ENCODE measurements at regions not wholly inside any gene's neighbourhood (a gene's known extent, or its start where the extent isn't known, plus 50 kb on each side); places are given as distances from the start of the nearest gene placed in this dataset.
A peak's percentile ranks its signal among the peaks of the same experiment; 100 is the strongest.

- no peak overlapping the region for H4K8ac ChIP-seq (replicated peaks; ENCODE audit: insufficient read length, low read depth, low read length)
- no peak overlapping the region for H2AFZ ChIP-seq (ENCODE audit: low read length)
Measured at GRCh38 chr10:33660329-33660728, 325.9 kb upstream of the NRP1 start.

More at GRCh38 chr10:33660329-33660728, 325.9 kb upstream of the NRP1 start:
- Mint-ChIP-seq H3K27ac (peak overlapping the region in 1 of 3 experiments; percentile 53; a peak in 3 of 7 replicates), H3K4me3 (no peak overlapping the region), H3K9me3 (peaks cover 5 to 10% of the 10 kb centered on the region in 2 experiments; a peak in 4 of 5 replicates), H3K36me3 (ENCODE audit: insufficient read depth in 1 of 3, low read depth in 3 of 3) (peaks cover 0 to 8% (median 4%) of the 10 kb centered on the region in 3 experiments; a peak in 4 of 7 replicates), H3K27me3 (ENCODE audit: low read depth) (peaks cover 4% of the 10 kb centered on the region), H3K4me1 (peaks cover 31 to 33% of the 10 kb centered on the region in 2 experiments)
- DNase-seq, result peak; percentile 32
- no peaks in the 10 kb centered on the region for H4K20me1 ChIP-seq (ENCODE audit: control insufficient read depth, insufficient read depth, insufficient read length)
- H2AK5ac ChIP-seq (ENCODE audit: insufficient read length, low read length), result no peak overlapping the region
- no peak overlapping the region for H3T11ph ChIP-seq (ENCODE audit: low read length)
- H3K4me1 ChIP-seq (ENCODE audit: insufficient read depth, low read length), result peaks cover 4% of the 10 kb centered on the region
- H3K56ac ChIP-seq (ENCODE audit: insufficient read length, low read depth, low read length), result no peak overlapping the region
- H2BK12ac ChIP-seq (ENCODE audit: insufficient read length, low read depth, low read length), result no peak overlapping the region
- H3K79me2 ChIP-seq (ENCODE audit: insufficient read depth, low read length), result no peaks in the 10 kb centered on the region
- H4K5ac ChIP-seq (ENCODE audit: insufficient read length, low read depth, low read length), result no peak overlapping the region
- H3K9ac ChIP-seq (ENCODE audit: extremely low read depth, insufficient read length, low read length), result no peak overlapping the region
- no peak overlapping the region for H2BK15ac ChIP-seq (ENCODE audit: low read depth, low read length)
- H3K27ac ChIP-seq (ENCODE audit: insufficient read length, low read depth, low read length), result no peak overlapping the region
- no peak overlapping the region for H2BK20ac ChIP-seq (ENCODE audit: low read depth, low read length, poor library complexity, severe bottlenecking)
- H3K18ac ChIP-seq (ENCODE audit: insufficient read length, low read depth, low read length), result no peak overlapping the region
- H3K4ac ChIP-seq (ENCODE audit: low read depth, low read length), result no peak overlapping the region
- H3K23me2 ChIP-seq (ENCODE audit: insufficient read length, low read depth, low read length, poor library complexity, severe bottlenecking), result no peaks in the 10 kb centered on the region
- no peak overlapping the region for H2BK5ac ChIP-seq (ENCODE audit: insufficient read length, low read length)
- H3K9me3 ChIP-seq (ENCODE audit: control insufficient read depth, low read depth, low read length), result no peaks in the 10 kb centered on the region
- no peak overlapping the region for H3K14ac ChIP-seq (ENCODE audit: insufficient read depth, low read length)
- no peak overlapping the region for H2BK120ac ChIP-seq (ENCODE audit: low read depth, low read length, poor library complexity, severe bottlenecking)
- H3K23ac ChIP-seq (ENCODE audit: insufficient read length, low read depth, low read length), result no peak overlapping the region
- H4K91ac ChIP-seq (ENCODE audit: insufficient read length, low read depth, low read length), result no peak overlapping the region
- H3K4me2 ChIP-seq (ENCODE audit: insufficient read depth, insufficient read length, low read length), result no peak overlapping the region
- WGBS (ENCODE audit: extremely low coverage, insufficient read length, low lambda C conversion rate), result no CpG with 5 or more reads among the region's 10 CpGs
- TF ChIP-seq, protein P1, sequence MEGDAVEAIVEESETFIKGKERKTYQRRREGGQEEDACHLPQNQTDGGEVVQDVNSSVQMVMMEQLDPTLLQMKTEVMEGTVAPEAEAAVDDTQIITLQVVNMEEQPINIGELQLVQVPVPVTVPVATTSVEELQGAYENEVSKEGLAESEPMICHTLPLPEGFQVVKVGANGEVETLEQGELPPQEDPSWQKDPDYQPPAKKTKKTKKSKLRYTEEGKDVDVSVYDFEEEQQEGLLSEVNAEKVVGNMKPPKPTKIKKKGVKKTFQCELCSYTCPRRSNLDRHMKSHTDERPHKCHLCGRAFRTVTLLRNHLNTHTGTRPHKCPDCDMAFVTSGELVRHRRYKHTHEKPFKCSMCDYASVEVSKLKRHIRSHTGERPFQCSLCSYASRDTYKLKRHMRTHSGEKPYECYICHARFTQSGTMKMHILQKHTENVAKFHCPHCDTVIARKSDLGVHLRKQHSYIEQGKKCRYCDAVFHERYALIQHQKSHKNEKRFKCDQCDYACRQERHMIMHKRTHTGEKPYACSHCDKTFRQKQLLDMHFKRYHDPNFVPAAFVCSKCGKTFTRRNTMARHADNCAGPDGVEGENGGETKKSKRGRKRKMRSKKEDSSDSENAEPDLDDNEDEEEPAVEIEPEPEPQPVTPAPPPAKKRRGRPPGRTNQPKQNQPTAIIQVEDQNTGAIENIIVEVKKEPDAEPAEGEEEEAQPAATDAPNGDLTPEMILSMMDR (conservative IDR thresholded peaks at IDR 0.05), result no peak
- no peaks in the 10 kb centered on the region for H3K27me3 ChIP-seq (ENCODE audit: insufficient read depth, low read length)
- H3K79me1 ChIP-seq (ENCODE audit: insufficient read depth, low read depth, low read length, poor library complexity, severe bottlenecking), result no peaks in the 10 kb centered on the region

Data from H9 (cell line).